ENCODE measurements at regions not wholly inside any gene's neighbourhood (a gene's known extent, or its start where the extent isn't known, plus 50 kb on each side); places are given as distances from the start of the nearest gene placed in this dataset.

DNA sequence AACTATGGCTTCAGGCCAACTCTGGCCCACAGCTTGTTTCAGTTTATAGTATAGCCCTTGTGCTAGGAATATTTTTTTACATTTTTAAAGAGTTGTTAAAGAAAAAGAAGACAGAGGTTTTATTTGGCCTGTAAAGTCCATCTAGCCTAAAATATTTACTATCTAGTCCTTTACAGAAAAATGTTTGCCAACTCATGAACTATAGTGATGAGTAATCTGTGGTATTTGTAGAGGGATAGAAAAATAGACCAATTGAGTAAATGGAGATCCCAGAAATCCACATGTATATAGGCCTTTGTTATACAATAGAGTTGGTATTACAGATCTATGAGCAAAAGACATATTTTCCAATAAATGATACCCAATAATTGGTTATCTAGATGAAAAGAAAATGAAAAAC, 288.7 kb downstream of the PRDM5 start:
- TF ChIP-seq EP300 (IDR thresholded peaks at IDR 0.05; ENCODE audit: low read depth in 2 of 2, low read length in 2 of 2) (no peak), EP300 (CRISPR knock-in tag; IDR thresholded peaks at IDR 0.05; ENCODE audit: borderline replicate concordance) (no peak), RFX5 (IDR thresholded peaks at IDR 0.05; ENCODE audit: low read depth, low read length) (no peak), MAFK (conservative IDR thresholded peaks at IDR 0.05 in 1 of 2, IDR thresholded peaks at IDR 0.05 in 1 of 2; ENCODE audit: low read length in 2 of 2) (no peak), KDM3A (CRISPR knock-in tag; IDR thresholded peaks at IDR 0.05; ENCODE audit: low read depth) (no peak), PRMT3 (CRISPR knock-in tag; IDR thresholded peaks at IDR 0.05; ENCODE audit: borderline replicate concordance, low read depth) (no peak), SP1 (IDR thresholded peaks at IDR 0.05) (no peak), SP1 (CRISPR knock-in tag; IDR thresholded peaks at IDR 0.05) (no peak), MZF1 (CRISPR knock-in tag; IDR thresholded peaks at IDR 0.05; ENCODE audit: borderline replicate concordance) (no peak), EZH2 (conservative IDR thresholded peaks at IDR 0.05; ENCODE audit: low read depth, low read length) (no peak), POLR2AphosphoS5 (IDR thresholded peaks at IDR 0.05; ENCODE audit: low read depth, low read length) (no peak), ESRRA (CRISPR knock-in tag; IDR thresholded peaks at IDR 0.05; ENCODE audit: low read depth) (no peak)
- TF ChIP-seq, protein P1, sequence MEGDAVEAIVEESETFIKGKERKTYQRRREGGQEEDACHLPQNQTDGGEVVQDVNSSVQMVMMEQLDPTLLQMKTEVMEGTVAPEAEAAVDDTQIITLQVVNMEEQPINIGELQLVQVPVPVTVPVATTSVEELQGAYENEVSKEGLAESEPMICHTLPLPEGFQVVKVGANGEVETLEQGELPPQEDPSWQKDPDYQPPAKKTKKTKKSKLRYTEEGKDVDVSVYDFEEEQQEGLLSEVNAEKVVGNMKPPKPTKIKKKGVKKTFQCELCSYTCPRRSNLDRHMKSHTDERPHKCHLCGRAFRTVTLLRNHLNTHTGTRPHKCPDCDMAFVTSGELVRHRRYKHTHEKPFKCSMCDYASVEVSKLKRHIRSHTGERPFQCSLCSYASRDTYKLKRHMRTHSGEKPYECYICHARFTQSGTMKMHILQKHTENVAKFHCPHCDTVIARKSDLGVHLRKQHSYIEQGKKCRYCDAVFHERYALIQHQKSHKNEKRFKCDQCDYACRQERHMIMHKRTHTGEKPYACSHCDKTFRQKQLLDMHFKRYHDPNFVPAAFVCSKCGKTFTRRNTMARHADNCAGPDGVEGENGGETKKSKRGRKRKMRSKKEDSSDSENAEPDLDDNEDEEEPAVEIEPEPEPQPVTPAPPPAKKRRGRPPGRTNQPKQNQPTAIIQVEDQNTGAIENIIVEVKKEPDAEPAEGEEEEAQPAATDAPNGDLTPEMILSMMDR (CRISPR knock-in tag; IDR thresholded peaks at IDR 0.05), result no peak
- TF ChIP-seq, protein P2, sequence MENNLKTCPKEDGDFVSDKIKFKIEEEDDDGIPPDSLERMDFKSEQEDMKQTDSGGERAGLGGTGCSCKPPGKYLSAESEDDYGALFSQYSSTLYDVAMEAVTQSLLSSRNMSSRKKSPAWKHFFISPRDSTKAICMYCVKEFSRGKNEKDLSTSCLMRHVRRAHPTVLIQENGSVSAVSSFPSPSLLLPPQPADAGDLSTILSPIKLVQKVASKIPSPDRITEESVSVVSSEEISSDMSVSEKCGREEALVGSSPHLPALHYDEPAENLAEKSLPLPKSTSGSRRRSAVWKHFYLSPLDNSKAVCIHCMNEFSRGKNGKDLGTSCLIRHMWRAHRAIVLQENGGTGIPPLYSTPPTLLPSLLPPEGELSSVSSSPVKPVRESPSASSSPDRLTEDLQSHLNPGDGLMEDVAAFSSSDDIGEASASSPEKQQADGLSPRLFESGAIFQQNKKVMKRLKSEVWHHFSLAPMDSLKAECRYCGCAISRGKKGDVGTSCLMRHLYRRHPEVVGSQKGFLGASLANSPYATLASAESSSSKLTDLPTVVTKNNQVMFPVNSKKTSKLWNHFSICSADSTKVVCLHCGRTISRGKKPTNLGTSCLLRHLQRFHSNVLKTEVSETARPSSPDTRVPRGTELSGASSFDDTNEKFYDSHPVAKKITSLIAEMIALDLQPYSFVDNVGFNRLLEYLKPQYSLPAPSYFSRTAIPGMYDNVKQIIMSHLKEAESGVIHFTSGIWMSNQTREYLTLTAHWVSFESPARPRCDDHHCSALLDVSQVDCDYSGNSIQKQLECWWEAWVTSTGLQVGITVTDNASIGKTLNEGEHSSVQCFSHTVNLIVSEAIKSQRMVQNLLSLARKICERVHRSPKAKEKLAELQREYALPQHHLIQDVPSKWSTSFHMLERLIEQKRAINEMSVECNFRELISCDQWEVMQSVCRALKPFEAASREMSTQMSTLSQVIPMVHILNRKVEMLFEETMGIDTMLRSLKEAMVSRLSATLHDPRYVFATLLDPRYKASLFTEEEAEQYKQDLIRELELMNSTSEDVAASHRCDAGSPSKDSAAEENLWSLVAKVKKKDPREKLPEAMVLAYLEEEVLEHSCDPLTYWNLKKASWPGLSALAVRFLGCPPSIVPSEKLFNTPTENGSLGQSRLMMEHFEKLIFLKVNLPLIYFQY (CRISPR knock-in tag; IDR thresholded peaks at IDR 0.05; ENCODE audit: borderline replicate concordance), result no peak
- TF ChIP-seq, protein P3, sequence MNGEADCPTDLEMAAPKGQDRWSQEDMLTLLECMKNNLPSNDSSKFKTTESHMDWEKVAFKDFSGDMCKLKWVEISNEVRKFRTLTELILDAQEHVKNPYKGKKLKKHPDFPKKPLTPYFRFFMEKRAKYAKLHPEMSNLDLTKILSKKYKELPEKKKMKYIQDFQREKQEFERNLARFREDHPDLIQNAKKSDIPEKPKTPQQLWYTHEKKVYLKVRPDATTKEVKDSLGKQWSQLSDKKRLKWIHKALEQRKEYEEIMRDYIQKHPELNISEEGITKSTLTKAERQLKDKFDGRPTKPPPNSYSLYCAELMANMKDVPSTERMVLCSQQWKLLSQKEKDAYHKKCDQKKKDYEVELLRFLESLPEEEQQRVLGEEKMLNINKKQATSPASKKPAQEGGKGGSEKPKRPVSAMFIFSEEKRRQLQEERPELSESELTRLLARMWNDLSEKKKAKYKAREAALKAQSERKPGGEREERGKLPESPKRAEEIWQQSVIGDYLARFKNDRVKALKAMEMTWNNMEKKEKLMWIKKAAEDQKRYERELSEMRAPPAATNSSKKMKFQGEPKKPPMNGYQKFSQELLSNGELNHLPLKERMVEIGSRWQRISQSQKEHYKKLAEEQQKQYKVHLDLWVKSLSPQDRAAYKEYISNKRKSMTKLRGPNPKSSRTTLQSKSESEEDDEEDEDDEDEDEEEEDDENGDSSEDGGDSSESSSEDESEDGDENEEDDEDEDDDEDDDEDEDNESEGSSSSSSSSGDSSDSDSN (CRISPR knock-in tag; IDR thresholded peaks at IDR 0.05), result no peak

All from HepG2 (cell line).